Activated T-cell treated with anti-CD3 and anti-CD28 coated beads, Interleukin-2, amount 50 U/mL, for 4 hours (primary cell): ENCODE measurements at regions not wholly inside any gene's neighbourhood (a gene's known extent, or its start where the extent isn't known, plus 50 kb on each side); places are given as distances from the start of the nearest gene placed in this dataset.

ENCODE experiments used
- ATAC-seq, 2 donors: fragments of 200-7000 bp; cut with Tn5 transposase; one replicate each; pipeline ENCODE4 v1.10.0; 2021
- DNase-seq: peaks from one replicate; pipeline ENCODE4 v3.0.0-alpha.2; 2020
- H3K27me3 Mint-ChIP-seq: one replicate; pipeline ENCODE4 v1.8.0; 2021; ENCODE audit warnings: low read depth, mixed read lengths
- H3K36me3 Mint-ChIP-seq: one replicate; pipeline ENCODE4 v1.8.0; 2022; ENCODE audit warnings: mixed read lengths; ENCODE audit not compliant: insufficient read depth
- H3K4me1 Mint-ChIP-seq: one replicate; pipeline ENCODE4 v1.8.0; 2021; ENCODE audit warnings: low read depth, mixed read lengths
- H3K4me3 Mint-ChIP-seq: one replicate; pipeline ENCODE4 v1.8.0; 2021; ENCODE audit warnings: mild to moderate bottlenecking, moderate library complexity, mixed read lengths
- H3K9me3 Mint-ChIP-seq: one replicate; pipeline ENCODE4 v1.8.0; 2021; ENCODE audit warnings: mixed read lengths

- Mint-ChIP-seq H3K9me3 (no peaks in the 10 kb centered on the region), H3K4me1 (no peaks in the 10 kb centered on the region), H3K27me3 (peaks cover 6% of the 10 kb centered on the region), H3K36me3 (no peaks in the 10 kb centered on the region), H3K4me3 (no peak overlapping the region)
- DNase-seq (no peak), ATAC-seq (no peak)
Measured at GRCh38 chr6:8218861-8219260, 116.5 kb upstream of the EEF1E1 start.

GRCh38 chr6:8215631-8216030, 113.3 kb upstream of the EEF1E1 start:
- H3K4me3 Mint-ChIP-seq: no peak overlapping the region
- no peaks in the 10 kb centered on the region for H3K4me1 Mint-ChIP-seq
- ATAC-seq: no peak
- DNase-seq: no peak
- H3K36me3 Mint-ChIP-seq: no peaks in the 10 kb centered on the region
- no peaks in the 10 kb centered on the region for H3K9me3 Mint-ChIP-seq
- H3K27me3 Mint-ChIP-seq: peaks cover 21% of the 10 kb centered on the region

- Mint-ChIP-seq H3K9me3 (no peaks in the 10 kb centered on the region), H3K27me3 (peaks cover 21% of the 10 kb centered on the region), H3K4me1 (no peaks in the 10 kb centered on the region), H3K4me3 (no peak overlapping the region), H3K36me3 (no peaks in the 10 kb centered on the region)
- DNase-seq (no peak), ATAC-seq (no peak)
Measured at GRCh38 chr6:8213995-8214394, 111.6 kb upstream of the EEF1E1 start.

- no peaks in the 10 kb centered on the region for H3K36me3 Mint-ChIP-seq
- H3K9me3 Mint-ChIP-seq: no peaks in the 10 kb centered on the region
- no peak overlapping the region for H3K4me3 Mint-ChIP-seq
- no peak for DNase-seq
- peaks cover 19% of the 10 kb centered on the region for H3K27me3 Mint-ChIP-seq
- no peak for ATAC-seq
- H3K4me1 Mint-ChIP-seq: no peaks in the 10 kb centered on the region
Measured at GRCh38 chr6:8212720-8213434, 110.5 kb upstream of the EEF1E1 start.

- no peaks in the 10 kb centered on the region for H3K4me1 Mint-ChIP-seq
- H3K36me3 Mint-ChIP-seq: no peaks in the 10 kb centered on the region
- DNase-seq: no peak
- H3K27me3 Mint-ChIP-seq: peaks cover 20% of the 10 kb centered on the region
- H3K4me3 Mint-ChIP-seq: no peak overlapping the region
- H3K9me3 Mint-ChIP-seq: no peaks in the 10 kb centered on the region
- no peak for ATAC-seq
Measured at GRCh38 chr6:8207869-8208191, 105.5 kb upstream of the EEF1E1 start.

GRCh38 chr6:8207191-8207868, 105.0 kb upstream of the EEF1E1 start:
- no peaks in the 10 kb centered on the region for H3K4me1 Mint-ChIP-seq
- H3K9me3 Mint-ChIP-seq: no peaks in the 10 kb centered on the region
- ATAC-seq: no peak
- DNase-seq: no peak
- H3K4me3 Mint-ChIP-seq: no peak overlapping the region
- peaks cover 18% of the 10 kb centered on the region for H3K27me3 Mint-ChIP-seq
- H3K36me3 Mint-ChIP-seq: no peaks in the 10 kb centered on the region

GRCh38 chr6:8203337-8203736, 101.0 kb upstream of the EEF1E1 start:
- DNase-seq: no peak
- H3K36me3 Mint-ChIP-seq: no peaks in the 10 kb centered on the region
- H3K27me3 Mint-ChIP-seq: peaks cover 13% of the 10 kb centered on the region
- no peaks in the 10 kb centered on the region for H3K9me3 Mint-ChIP-seq
- no peaks in the 10 kb centered on the region for H3K4me1 Mint-ChIP-seq
- no peak overlapping the region for H3K4me3 Mint-ChIP-seq
- ATAC-seq: no peak

GRCh38 chr6:8201679-8202078, 99.3 kb upstream of the EEF1E1 start:
- H3K36me3 Mint-ChIP-seq: no peaks in the 10 kb centered on the region
- H3K27me3 Mint-ChIP-seq: peaks cover 13% of the 10 kb centered on the region
- ATAC-seq (no peak), DNase-seq (no peak)
- no peak overlapping the region for H3K4me3 Mint-ChIP-seq
- no peaks in the 10 kb centered on the region for H3K4me1 Mint-ChIP-seq
- H3K9me3 Mint-ChIP-seq: no peaks in the 10 kb centered on the region

- H3K4me3 Mint-ChIP-seq: no peak overlapping the region
- DNase-seq (no peak), ATAC-seq (no peak)
- no peaks in the 10 kb centered on the region for H3K9me3 Mint-ChIP-seq
- H3K27me3 Mint-ChIP-seq: peaks cover 13% of the 10 kb centered on the region
- no peaks in the 10 kb centered on the region for H3K4me1 Mint-ChIP-seq
- no peaks in the 10 kb centered on the region for H3K36me3 Mint-ChIP-seq
Measured at GRCh38 chr6:8200255-8200654, 97.9 kb upstream of the EEF1E1 start.

GRCh38 chr6:8195714-8196102, 93.4 kb upstream of the EEF1E1 start:
- Mint-ChIP-seq H3K36me3 (no peaks in the 10 kb centered on the region), H3K4me1 (no peaks in the 10 kb centered on the region), H3K9me3 (no peaks in the 10 kb centered on the region), H3K27me3 (peaks cover 13% of the 10 kb centered on the region), H3K4me3 (no peak overlapping the region)
- DNase-seq (no peak), ATAC-seq (no peak)

GRCh38 chr6:8195040-8195713, 92.8 kb upstream of the EEF1E1 start:
- peaks cover 13% of the 10 kb centered on the region for H3K27me3 Mint-ChIP-seq
- H3K36me3 Mint-ChIP-seq: no peaks in the 10 kb centered on the region
- ATAC-seq (no peak), DNase-seq (no peak)
- no peaks in the 10 kb centered on the region for H3K9me3 Mint-ChIP-seq
- H3K4me3 Mint-ChIP-seq: no peak overlapping the region
- no peaks in the 10 kb centered on the region for H3K4me1 Mint-ChIP-seq

GRCh38 chr6:8194490-8194889, 92.1 kb upstream of the EEF1E1 start:
- ATAC-seq (no peak), DNase-seq (no peak)
- Mint-ChIP-seq H3K27me3 (peaks cover 10% of the 10 kb centered on the region), H3K9me3 (no peaks in the 10 kb centered on the region), H3K4me1 (no peaks in the 10 kb centered on the region), H3K4me3 (no peak overlapping the region), H3K36me3 (no peaks in the 10 kb centered on the region)

- Mint-ChIP-seq H3K4me1 (no peaks in the 10 kb centered on the region), H3K9me3 (no peaks in the 10 kb centered on the region), H3K4me3 (no peak overlapping the region), H3K36me3 (no peaks in the 10 kb centered on the region), H3K27me3 (peaks cover 8% of the 10 kb centered on the region)
- ATAC-seq (no peak), DNase-seq (no peak)
Measured at GRCh38 chr6:8193541-8193940, 91.2 kb upstream of the EEF1E1 start.

- Mint-ChIP-seq H3K4me1 (no peaks in the 10 kb centered on the region), H3K36me3 (no peaks in the 10 kb centered on the region), H3K27me3 (peaks cover 12% of the 10 kb centered on the region), H3K4me3 (no peak overlapping the region), H3K9me3 (no peaks in the 10 kb centered on the region)
- ATAC-seq (no peak), DNase-seq (no peak)
Measured at GRCh38 chr6:8192597-8192996, 90.2 kb upstream of the EEF1E1 start.

GRCh38 chr6:8192067-8192466, 89.7 kb upstream of the EEF1E1 start:
- Mint-ChIP-seq H3K4me1 (no peaks in the 10 kb centered on the region), H3K27me3 (peaks cover 12% of the 10 kb centered on the region), H3K4me3 (no peak overlapping the region), H3K9me3 (no peaks in the 10 kb centered on the region), H3K36me3 (no peaks in the 10 kb centered on the region)
- DNase-seq (no peak), ATAC-seq (no peak)
